OCI-LY1 (cell line): ENCODE measurements at regions not wholly inside any gene's neighbourhood (a gene's known extent, or its start where the extent isn't known, plus 50 kb on each side); places are given as distances from the start of the nearest gene placed in this dataset.

Experiments
- H2AFZ ChIP-seq: fragments of 200-600 bp; sonication (generic), shearing (Covaris generic); 2 replicates; pipeline ENCODE4 v1.6.0; 2014; ENCODE audit warnings: antibody characterized with exemption, mild to moderate bottlenecking, low read length
- H3F3A ChIP-seq: fragments of 200-600 bp; sonication (generic), shearing (Covaris generic); 2 replicates; pipeline ENCODE4 v1.6.0; 2014; ENCODE audit warnings: mild to moderate bottlenecking, antibody characterized with exemption, low read length, moderate library complexity; ENCODE audit not compliant: insufficient read depth
- H3K27ac ChIP-seq: fragments of 200-600 bp; sonication (generic); 2 replicates; pipeline ENCODE4 v1.5.1; 2014; ENCODE audit warnings: low read length, mixed run types, mild to moderate bottlenecking, low read depth; ENCODE audit not compliant: poor library complexity, severe bottlenecking
- H3K27me3 ChIP-seq: fragments of 200-600 bp; sonication (generic); 2 replicates; pipeline ENCODE4 v1.6.0; 2014; ENCODE audit warnings: antibody characterized with exemption, mild to moderate bottlenecking, low read length, moderate library complexity; ENCODE audit not compliant: insufficient read depth
- H3K36me3 ChIP-seq: fragments of 200-600 bp; sonication (generic); 2 replicates; pipeline ENCODE4 v1.6.1; 2014; ENCODE audit warnings: mild to moderate bottlenecking, antibody characterized with exemption, low read length, moderate library complexity, mixed read lengths; ENCODE audit not compliant: insufficient read depth
- H3K4me1 ChIP-seq: fragments of 200-600 bp; sonication (generic); 2 replicates; pipeline ENCODE4 v1.5.1; 2014; ENCODE audit warnings: mild to moderate bottlenecking, low read length, moderate library complexity; ENCODE audit not compliant: insufficient read depth, severe bottlenecking
- H3K4me2 ChIP-seq: fragments of 200-600 bp; sonication (generic), shearing (Covaris generic); 2 replicates; pipeline ENCODE4 v1.6.1; 2014; ENCODE audit warnings: low read length
- H3K4me3 ChIP-seq: fragments of 200-600 bp; sonication (generic); 2 replicates; pipeline ENCODE4 v1.5.1; 2014; ENCODE audit warnings: low read length, low read depth, mild to moderate bottlenecking, mixed read lengths; ENCODE audit not compliant: poor library complexity, severe bottlenecking
- H3K79me2 ChIP-seq: fragments of 200-600 bp; shearing (Covaris generic); 2 replicates; pipeline ENCODE4 v1.6.1; 2016; ENCODE audit warnings: mixed run types, low read length, mixed read lengths; ENCODE audit not compliant: insufficient read depth
- H3K9ac ChIP-seq: fragments of 200-600 bp; sonication (generic), shearing (Covaris generic); 2 replicates; pipeline ENCODE4 v1.6.1; 2014; ENCODE audit warnings: mild to moderate bottlenecking, low read length, mixed read lengths
- H3K9me2 ChIP-seq: fragments of 200-600 bp; sonication (generic), shearing (Covaris generic); 2 replicates; pipeline ENCODE4 v1.6.1; 2014; ENCODE audit warnings: low read depth, mild to moderate bottlenecking, low read length, mixed read lengths
- H3K9me3 ChIP-seq: fragments of 200-600 bp; shearing (Covaris generic); 2 replicates; pipeline ENCODE4 v1.6.1; 2014; ENCODE audit warnings: low read length, mixed read lengths
- H4K20me1 ChIP-seq: fragments of 200-600 bp; sonication (generic), shearing (Covaris generic); 2 replicates; pipeline ENCODE4 v1.6.0; 2016; ENCODE audit warnings: mild to moderate bottlenecking, low read length; ENCODE audit not compliant: insufficient read depth
- EZH2 ChIP-seq: fragments of 200-600 bp; sonication (generic), shearing (Covaris generic); IDR thresholded peaks from 2 replicates; pipeline ENCODE4 v1.8.0; 2017; ENCODE audit warnings: borderline replicate concordance, mixed run types, mild to moderate bottlenecking, antibody characterized with exemption, low read length, moderate library complexity, mixed read lengths
- TF ChIP-seq, protein P1 (sequence below): fragments of 200-600 bp; sonication (generic), shearing (Covaris generic); IDR thresholded peaks from 2 replicates; pipeline ENCODE4 v1.5.1; 2017; ENCODE audit warnings: mild to moderate bottlenecking, antibody characterized with exemption, low read length, moderate library complexity, mixed read lengths

DNA sequence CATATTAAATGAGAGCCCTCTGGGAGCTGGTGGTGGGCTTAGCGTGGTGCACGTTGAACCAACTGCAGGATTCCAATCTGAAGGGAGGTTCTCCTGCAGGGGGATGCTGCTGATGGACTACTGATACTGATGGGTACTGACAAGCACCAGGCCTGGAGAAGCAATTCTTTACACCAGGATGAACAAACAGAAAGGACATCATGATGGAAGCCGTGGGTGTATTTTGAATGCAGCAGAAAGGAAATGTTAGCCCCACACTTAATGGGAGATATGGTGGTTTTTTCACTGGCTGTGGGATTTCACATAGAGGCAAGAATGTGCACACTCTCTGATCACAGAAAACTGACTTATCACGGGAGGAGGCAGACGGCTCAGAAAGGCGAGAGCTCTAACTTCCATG is 299.7 kb downstream of the TEX29 start:
- no peaks in the 10 kb centered on the region for H3K4me1 ChIP-seq
- no peaks in the 10 kb centered on the region for H3K36me3 ChIP-seq
- H2AFZ ChIP-seq: no peak overlapping the region
- no peaks in the 10 kb centered on the region for H3K9me3 ChIP-seq
- H3K27me3 ChIP-seq: no peaks in the 10 kb centered on the region
- no peaks in the 10 kb centered on the region for H4K20me1 ChIP-seq
- no peak overlapping the region for H3K27ac ChIP-seq
- H3K79me2 ChIP-seq: no peaks in the 10 kb centered on the region
- H3K4me2 ChIP-seq: no peak overlapping the region
- TF ChIP-seq, protein P1, sequence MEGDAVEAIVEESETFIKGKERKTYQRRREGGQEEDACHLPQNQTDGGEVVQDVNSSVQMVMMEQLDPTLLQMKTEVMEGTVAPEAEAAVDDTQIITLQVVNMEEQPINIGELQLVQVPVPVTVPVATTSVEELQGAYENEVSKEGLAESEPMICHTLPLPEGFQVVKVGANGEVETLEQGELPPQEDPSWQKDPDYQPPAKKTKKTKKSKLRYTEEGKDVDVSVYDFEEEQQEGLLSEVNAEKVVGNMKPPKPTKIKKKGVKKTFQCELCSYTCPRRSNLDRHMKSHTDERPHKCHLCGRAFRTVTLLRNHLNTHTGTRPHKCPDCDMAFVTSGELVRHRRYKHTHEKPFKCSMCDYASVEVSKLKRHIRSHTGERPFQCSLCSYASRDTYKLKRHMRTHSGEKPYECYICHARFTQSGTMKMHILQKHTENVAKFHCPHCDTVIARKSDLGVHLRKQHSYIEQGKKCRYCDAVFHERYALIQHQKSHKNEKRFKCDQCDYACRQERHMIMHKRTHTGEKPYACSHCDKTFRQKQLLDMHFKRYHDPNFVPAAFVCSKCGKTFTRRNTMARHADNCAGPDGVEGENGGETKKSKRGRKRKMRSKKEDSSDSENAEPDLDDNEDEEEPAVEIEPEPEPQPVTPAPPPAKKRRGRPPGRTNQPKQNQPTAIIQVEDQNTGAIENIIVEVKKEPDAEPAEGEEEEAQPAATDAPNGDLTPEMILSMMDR: no peak
- no peak for TF ChIP-seq EZH2
- H3K9ac ChIP-seq: no peak overlapping the region
- no peaks in the 10 kb centered on the region for H3K9me2 ChIP-seq
- H3F3A ChIP-seq: no peaks in the 10 kb centered on the region
- H3K4me3 ChIP-seq: no peak overlapping the region

DNA sequence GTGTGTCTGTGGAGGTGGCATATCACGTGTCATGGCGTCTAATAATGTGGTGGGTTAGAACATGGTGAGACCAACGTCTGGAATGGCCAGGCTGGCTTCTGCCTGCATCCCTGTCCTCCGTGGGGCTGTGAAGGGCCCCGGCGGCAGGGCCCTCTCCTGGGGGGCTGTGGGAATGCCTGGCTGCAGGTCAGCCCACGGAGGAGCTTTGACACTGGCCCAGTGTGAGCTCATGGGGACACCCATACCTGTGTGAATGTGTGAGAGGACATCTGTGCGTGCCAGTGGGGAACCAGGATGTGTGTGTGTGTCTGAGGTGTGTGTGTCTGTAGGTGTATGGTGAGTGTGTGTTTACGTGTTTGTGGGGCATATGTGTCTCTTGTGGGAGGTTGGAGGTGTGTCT is 300.1 kb downstream of the TEX29 start:
- H3K4me1 ChIP-seq: no peaks in the 10 kb centered on the region
- no peaks in the 10 kb centered on the region for H3K9me2 ChIP-seq
- H3K4me2 ChIP-seq: no peak overlapping the region
- H2AFZ ChIP-seq: no peak overlapping the region
- no peaks in the 10 kb centered on the region for H3K27me3 ChIP-seq
- no peak overlapping the region for H3K4me3 ChIP-seq
- no peak overlapping the region for H3K27ac ChIP-seq
- no peaks in the 10 kb centered on the region for H3F3A ChIP-seq
- no peaks in the 10 kb centered on the region for H3K9me3 ChIP-seq
- no peak overlapping the region for H3K9ac ChIP-seq
- TF ChIP-seq EZH2: no peak
- TF ChIP-seq, protein P1: no peak
- no peaks in the 10 kb centered on the region for H4K20me1 ChIP-seq
- H3K79me2 ChIP-seq: no peaks in the 10 kb centered on the region
- H3K36me3 ChIP-seq: no peaks in the 10 kb centered on the region

DNA sequence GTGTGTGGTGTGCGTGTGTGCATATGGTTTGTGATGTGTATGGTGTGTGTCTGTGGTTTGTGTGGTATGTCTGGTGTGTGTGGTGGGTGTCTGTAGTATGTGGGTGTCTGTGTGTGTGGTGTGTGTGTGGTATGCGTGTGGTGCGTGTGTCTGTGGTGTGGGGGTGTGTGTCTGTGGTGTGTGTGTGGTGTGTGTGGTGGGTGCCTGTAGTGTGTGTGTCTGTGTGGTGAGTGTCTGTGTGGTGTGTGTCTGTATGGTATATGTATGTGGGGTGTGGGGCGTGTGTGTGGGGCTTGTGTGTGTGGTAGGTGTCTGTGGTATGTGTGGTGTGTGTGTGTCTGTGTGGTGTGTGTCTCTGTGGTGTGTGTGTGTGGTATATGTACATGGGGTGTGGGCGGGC is 300.7 kb downstream of the TEX29 start:
- Histone ChIP-seq H3K27ac (no peak overlapping the region), H3K79me2 (no peaks in the 10 kb centered on the region), H3K27me3 (no peaks in the 10 kb centered on the region), H3K4me2 (no peak overlapping the region), H3K9me3 (no peaks in the 10 kb centered on the region), H3K9me2 (no peaks in the 10 kb centered on the region), H2AFZ (no peak overlapping the region), H3K4me3 (no peak overlapping the region), H3F3A (no peaks in the 10 kb centered on the region), H3K36me3 (no peaks in the 10 kb centered on the region), H4K20me1 (no peaks in the 10 kb centered on the region), H3K9ac (no peak overlapping the region), H3K4me1 (no peaks in the 10 kb centered on the region)
- TF ChIP-seq EZH2: no peak
- TF ChIP-seq, protein P1: no peak
